ENCODE measurements at regions not wholly inside any gene's neighbourhood (a gene's known extent, or its start where the extent isn't known, plus 50 kb on each side); places are given as distances from the start of the nearest gene placed in this dataset.
"Not testable (repeated sequence)": the region's sequence is repeated elsewhere in the genome, so short reads cannot be mapped to it uniquely, and the experiment has no call there.

DNA sequence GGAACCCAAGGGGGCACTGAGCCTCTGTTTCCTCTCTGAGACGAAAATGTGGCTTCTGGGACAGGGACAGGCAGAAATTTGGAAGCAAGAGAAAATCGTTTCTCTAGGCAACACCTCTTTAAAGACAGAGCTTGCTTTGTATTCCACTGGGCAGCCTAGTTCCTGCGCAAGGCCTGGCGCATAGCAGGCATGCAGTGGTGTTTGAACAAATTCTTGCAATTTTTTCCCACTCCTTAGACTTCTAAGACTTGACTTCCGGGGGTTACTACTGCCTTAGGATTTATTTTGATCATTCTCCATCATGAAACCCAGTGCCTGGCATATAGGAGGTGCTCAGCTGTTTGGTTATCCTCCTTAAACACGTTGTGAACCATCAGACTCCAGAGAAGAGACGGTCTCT, 249.0 kb upstream of the KCNG1 start:
- Mint-ChIP-seq H3K4me1 (peaks cover 7% of the 10 kb centered on the region), H3K27me3 (ENCODE audit: insufficient read depth, low read depth) (peaks cover 5% of the 10 kb centered on the region), H3K36me3 (no peaks in the 10 kb centered on the region), H3K4me3 (no peak overlapping the region), H3K27ac (no peak overlapping the region), H3K9me3 (peaks cover 3% of the 10 kb centered on the region)
- DNase-seq (ENCODE audit: low spot score) = no peak
- H4K20me1 ChIP-seq (ENCODE audit: low read depth) = no peaks in the 10 kb centered on the region
- H3K27me3 ChIP-seq = no peaks in the 10 kb centered on the region
- TF ChIP-seq EZH2 (IDR thresholded peaks at IDR 0.05) (no peak), EZH2phosphoT487 (IDR thresholded peaks at IDR 0.05) (no peak)
- TF ChIP-seq, protein P1, sequence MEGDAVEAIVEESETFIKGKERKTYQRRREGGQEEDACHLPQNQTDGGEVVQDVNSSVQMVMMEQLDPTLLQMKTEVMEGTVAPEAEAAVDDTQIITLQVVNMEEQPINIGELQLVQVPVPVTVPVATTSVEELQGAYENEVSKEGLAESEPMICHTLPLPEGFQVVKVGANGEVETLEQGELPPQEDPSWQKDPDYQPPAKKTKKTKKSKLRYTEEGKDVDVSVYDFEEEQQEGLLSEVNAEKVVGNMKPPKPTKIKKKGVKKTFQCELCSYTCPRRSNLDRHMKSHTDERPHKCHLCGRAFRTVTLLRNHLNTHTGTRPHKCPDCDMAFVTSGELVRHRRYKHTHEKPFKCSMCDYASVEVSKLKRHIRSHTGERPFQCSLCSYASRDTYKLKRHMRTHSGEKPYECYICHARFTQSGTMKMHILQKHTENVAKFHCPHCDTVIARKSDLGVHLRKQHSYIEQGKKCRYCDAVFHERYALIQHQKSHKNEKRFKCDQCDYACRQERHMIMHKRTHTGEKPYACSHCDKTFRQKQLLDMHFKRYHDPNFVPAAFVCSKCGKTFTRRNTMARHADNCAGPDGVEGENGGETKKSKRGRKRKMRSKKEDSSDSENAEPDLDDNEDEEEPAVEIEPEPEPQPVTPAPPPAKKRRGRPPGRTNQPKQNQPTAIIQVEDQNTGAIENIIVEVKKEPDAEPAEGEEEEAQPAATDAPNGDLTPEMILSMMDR (IDR thresholded peaks at IDR 0.05) = no peak
- H3K4me2 ChIP-seq = no peak overlapping the region
- no peaks in the 10 kb centered on the region for H3K79me2 ChIP-seq (ENCODE audit: low read depth)
- H3K9ac ChIP-seq = no peak overlapping the region
- no peaks in the 10 kb centered on the region for H3K4me1 ChIP-seq
- no peak overlapping the region for H3K27ac ChIP-seq
- H3K4me3 ChIP-seq = no peak overlapping the region
- H3K9me3 ChIP-seq (ENCODE audit: low read depth) = no peaks in the 10 kb centered on the region
- H2AFZ ChIP-seq (replicated peaks) = no peak overlapping the region
- no peaks in the 10 kb centered on the region for H3F3A ChIP-seq (ENCODE audit: low read depth)
- no peaks in the 10 kb centered on the region for H3K36me3 ChIP-seq

DNA sequence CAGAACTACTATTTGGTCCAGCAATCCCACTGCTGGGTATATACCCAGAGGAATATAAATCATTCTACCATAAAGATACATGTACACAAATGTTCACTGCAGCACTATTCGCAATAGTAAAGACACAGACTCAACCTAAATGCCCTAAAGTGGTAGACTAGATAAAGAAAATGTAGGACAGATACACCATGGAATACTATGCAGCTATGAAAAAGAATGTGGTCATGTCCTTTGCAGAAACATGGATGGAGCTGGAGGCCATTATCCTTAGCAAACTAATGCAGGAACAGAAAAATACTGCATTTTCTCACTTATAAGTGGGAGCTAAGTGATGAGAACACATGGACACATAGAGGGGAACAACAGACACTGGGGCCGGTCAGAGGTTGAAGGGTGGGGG, 248.4 kb upstream of the KCNG1 start:
- not testable (repeated sequence) for H3K36me3 Mint-ChIP-seq; H3K27me3 Mint-ChIP-seq (ENCODE audit: insufficient read depth, low read depth)

DNA sequence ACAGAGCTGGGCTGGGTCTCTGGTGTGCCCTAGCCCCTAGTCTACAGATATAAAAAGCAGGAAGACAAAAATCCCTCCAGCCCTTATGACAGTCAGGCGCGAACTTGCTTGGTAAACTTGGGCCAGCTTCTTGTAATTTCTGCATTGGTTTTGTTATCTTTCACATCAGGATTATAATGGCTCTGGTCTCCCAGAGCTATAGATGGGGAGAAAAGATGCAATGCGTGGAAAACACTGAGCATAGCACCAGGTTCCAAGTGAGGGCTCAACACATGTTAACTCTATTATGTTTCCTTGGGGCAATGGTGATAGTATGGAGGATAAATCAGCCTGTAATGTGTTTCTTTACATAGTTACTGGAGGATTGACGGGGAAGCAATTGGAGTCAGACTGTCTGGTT, 246.8 kb upstream of the KCNG1 start:
- Mint-ChIP-seq H3K4me3 (no peak overlapping the region), H3K27me3 (ENCODE audit: insufficient read depth, low read depth) (peaks cover under 1% of the 10 kb centered on the region), H3K36me3 (no peaks in the 10 kb centered on the region), H3K27ac (no peak overlapping the region), H3K4me1 (peaks cover 3% of the 10 kb centered on the region), H3K9me3 (peaks cover 3% of the 10 kb centered on the region)
- no peak for DNase-seq (ENCODE audit: low spot score)
- Histone ChIP-seq H3K9ac (no peak overlapping the region), H3F3A (ENCODE audit: low read depth) (no peaks in the 10 kb centered on the region), H3K9me3 (ENCODE audit: low read depth) (peaks cover 4% of the 10 kb centered on the region), H2AFZ (replicated peaks) (no peak overlapping the region), H3K4me2 (no peak overlapping the region), H3K27me3 (no peaks in the 10 kb centered on the region), H3K4me1 (no peaks in the 10 kb centered on the region), H4K20me1 (ENCODE audit: low read depth) (no peaks in the 10 kb centered on the region), H3K36me3 (no peaks in the 10 kb centered on the region), H3K27ac (no peak overlapping the region), H3K4me3 (no peak overlapping the region), H3K79me2 (ENCODE audit: low read depth) (no peaks in the 10 kb centered on the region)
- TF ChIP-seq EZH2 (IDR thresholded peaks at IDR 0.05) (no peak), EZH2phosphoT487 (IDR thresholded peaks at IDR 0.05) (no peak)
- TF ChIP-seq, protein P1 (IDR thresholded peaks at IDR 0.05) = no peak

More for the DNA sequence above, 248.4 kb upstream of the KCNG1 start:
- not testable (repeated sequence) for H3K4me3 Mint-ChIP-seq; H3K27me3 ChIP-seq; H3K36me3 ChIP-seq; H3K4me2 ChIP-seq; H3K27ac ChIP-seq; H3K27ac Mint-ChIP-seq; H4K20me1 ChIP-seq (ENCODE audit: low read depth); H3K4me1 Mint-ChIP-seq; H3K4me1 ChIP-seq; H3F3A ChIP-seq (ENCODE audit: low read depth); H3K9me3 Mint-ChIP-seq; H3K9ac ChIP-seq; H3K79me2 ChIP-seq (ENCODE audit: low read depth); H3K4me3 ChIP-seq; H2AFZ ChIP-seq (replicated peaks); DNase-seq (ENCODE audit: low spot score); H3K9me3 ChIP-seq (ENCODE audit: low read depth)

DNA sequence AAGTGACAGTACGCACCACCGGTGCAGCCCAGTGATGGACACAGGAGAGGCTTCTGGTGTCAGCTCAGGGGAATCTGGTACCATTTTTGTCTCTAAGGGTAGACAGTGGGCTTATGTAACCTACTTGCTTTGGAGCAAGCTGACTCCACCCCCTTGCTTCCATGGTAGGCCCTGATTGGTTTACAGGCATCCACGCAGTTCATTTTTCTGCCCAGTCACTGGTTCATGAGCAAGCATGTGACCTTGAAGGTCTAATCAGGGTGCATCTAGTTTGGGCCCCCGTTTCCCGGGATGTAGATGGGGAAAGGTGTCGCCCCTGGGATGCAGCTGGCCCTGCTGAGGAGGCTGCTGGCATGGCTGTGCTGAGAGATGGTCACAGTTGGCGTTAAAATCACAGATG, 244.8 kb upstream of the KCNG1 start:
- DNase-seq (ENCODE audit: low spot score) = no peak
- Histone ChIP-seq H3K4me2 (no peak overlapping the region), H3K4me3 (no peak overlapping the region), H2AFZ (replicated peaks) (no peak overlapping the region), H3K79me2 (ENCODE audit: low read depth) (no peaks in the 10 kb centered on the region), H3K36me3 (no peaks in the 10 kb centered on the region), H3F3A (ENCODE audit: low read depth) (no peaks in the 10 kb centered on the region), H3K27me3 (no peaks in the 10 kb centered on the region), H4K20me1 (ENCODE audit: low read depth) (no peaks in the 10 kb centered on the region), H3K9me3 (ENCODE audit: low read depth) (peaks cover 4% of the 10 kb centered on the region), H3K9ac (no peak overlapping the region), H3K27ac (no peak overlapping the region), H3K4me1 (no peaks in the 10 kb centered on the region)
- Mint-ChIP-seq H3K27ac (no peak overlapping the region), H3K27me3 (ENCODE audit: insufficient read depth, low read depth) (no peaks in the 10 kb centered on the region), H3K9me3 (peaks cover 14% of the 10 kb centered on the region), H3K36me3 (no peaks in the 10 kb centered on the region), H3K4me1 (peaks cover under 1% of the 10 kb centered on the region), H3K4me3 (no peak overlapping the region)
- TF ChIP-seq, protein P1 (IDR thresholded peaks at IDR 0.05) = no peak
- no peak for TF ChIP-seq EZH2 (IDR thresholded peaks at IDR 0.05)
- TF ChIP-seq EZH2phosphoT487 (IDR thresholded peaks at IDR 0.05) = no peak
